Endothelial cell of umbilical vein (primary cell): ENCODE measurements at regions not wholly inside any gene's neighbourhood (a gene's known extent, or its start where the extent isn't known, plus 50 kb on each side); places are given as distances from the start of the nearest gene placed in this dataset.

ENCODE experiments used
- EZH2 ChIP-seq: IDR thresholded peaks from 2 replicates; pipeline ENCODE4 v1.6.1; 2012; ENCODE audit warnings: borderline replicate concordance, low read depth, mild to moderate bottlenecking, moderate library complexity, low read length, inconsistent platforms; ENCODE audit not compliant: severe bottlenecking
- FOS ChIP-seq: IDR thresholded peaks from 2 replicates; pipeline ENCODE4 v1.6.1; 2011; ENCODE audit warnings: mild to moderate bottlenecking, low read length, moderate library complexity, borderline replicate concordance; ENCODE audit not compliant: insufficient read depth
- JUN ChIP-seq: IDR thresholded peaks from 2 replicates; pipeline ENCODE4 v1.6.1; 2011; ENCODE audit warnings: borderline replicate concordance, low read depth; ENCODE audit not compliant: insufficient read length, insufficient read depth
- MYC ChIP-seq: IDR thresholded peaks from one replicate; pipeline ENCODE4 v1.6.1; 2011; ENCODE audit warnings: mild to moderate bottlenecking, low read depth, low read length
- POLR2A ChIP-seq: IDR thresholded peaks from 2 replicates; pipeline ENCODE4 v1.6.1; 2012; ENCODE audit warnings: low read depth, mild to moderate bottlenecking, control low read depth, low read length
- POLR2AphosphoS5 ChIP-seq: IDR thresholded peaks from 2 replicates; pipeline ENCODE4 v1.6.1; 2012; ENCODE audit warnings: low read depth, mild to moderate bottlenecking, control low read depth, low read length, moderate library complexity; ENCODE audit not compliant: insufficient read depth
- TF ChIP-seq, protein P1 (sequence below), 2 donors: IDR thresholded peaks; 1 replicate in 1 of 2; 2 replicates in 1 of 2; pipeline ENCODE4 v1.5.1; 2011; ENCODE audit warnings: low read length in 2 of 2, mild to moderate bottlenecking in 2 of 2, moderate library complexity in 2 of 2, control low read depth in 1 of 2, inconsistent platforms in 1 of 2, low read depth in 1 of 2; ENCODE audit not compliant: insufficient read depth in 1 of 2; ENCODE audit errors: extremely low read depth in 1 of 2
- TF ChIP-seq, protein P2 (sequence below): IDR thresholded peaks from 2 replicates; pipeline ENCODE4 v1.6.1; 2011; ENCODE audit not compliant: insufficient read depth, insufficient read length

DNA sequence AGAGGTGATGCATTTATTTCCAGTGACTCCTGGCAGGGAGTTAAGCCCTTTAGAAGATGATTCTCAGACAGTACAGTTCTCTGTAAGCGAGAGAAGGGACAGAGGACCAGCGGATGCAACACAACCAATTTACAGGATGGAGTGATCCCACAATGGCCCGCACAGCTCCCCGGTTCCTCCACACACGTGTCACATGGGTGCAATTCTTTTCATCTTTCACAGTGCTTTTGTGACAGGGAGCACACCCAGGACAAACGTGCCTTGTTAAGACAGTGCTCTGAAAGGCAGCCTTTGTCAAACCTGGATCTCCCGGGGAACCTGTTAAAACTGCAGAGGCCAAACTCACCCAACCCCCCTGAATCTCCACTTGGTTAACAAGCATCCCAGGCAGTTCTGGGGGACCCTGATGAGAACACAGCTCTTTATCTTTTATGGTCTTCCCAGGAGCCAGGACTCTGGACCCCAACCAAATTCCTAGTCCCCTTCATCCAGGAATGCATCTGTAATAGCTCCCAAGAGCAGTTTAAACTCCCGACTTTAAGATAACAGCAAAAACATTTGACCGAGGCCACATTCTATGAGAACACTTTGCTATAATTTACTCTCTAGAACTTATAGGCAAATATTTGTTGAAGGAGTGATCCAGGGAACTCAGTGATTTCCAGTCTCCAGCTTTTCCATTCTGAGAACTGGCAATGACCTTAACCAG, 134.9 kb upstream of the CDH5 start:
- TF ChIP-seq, protein P1, sequence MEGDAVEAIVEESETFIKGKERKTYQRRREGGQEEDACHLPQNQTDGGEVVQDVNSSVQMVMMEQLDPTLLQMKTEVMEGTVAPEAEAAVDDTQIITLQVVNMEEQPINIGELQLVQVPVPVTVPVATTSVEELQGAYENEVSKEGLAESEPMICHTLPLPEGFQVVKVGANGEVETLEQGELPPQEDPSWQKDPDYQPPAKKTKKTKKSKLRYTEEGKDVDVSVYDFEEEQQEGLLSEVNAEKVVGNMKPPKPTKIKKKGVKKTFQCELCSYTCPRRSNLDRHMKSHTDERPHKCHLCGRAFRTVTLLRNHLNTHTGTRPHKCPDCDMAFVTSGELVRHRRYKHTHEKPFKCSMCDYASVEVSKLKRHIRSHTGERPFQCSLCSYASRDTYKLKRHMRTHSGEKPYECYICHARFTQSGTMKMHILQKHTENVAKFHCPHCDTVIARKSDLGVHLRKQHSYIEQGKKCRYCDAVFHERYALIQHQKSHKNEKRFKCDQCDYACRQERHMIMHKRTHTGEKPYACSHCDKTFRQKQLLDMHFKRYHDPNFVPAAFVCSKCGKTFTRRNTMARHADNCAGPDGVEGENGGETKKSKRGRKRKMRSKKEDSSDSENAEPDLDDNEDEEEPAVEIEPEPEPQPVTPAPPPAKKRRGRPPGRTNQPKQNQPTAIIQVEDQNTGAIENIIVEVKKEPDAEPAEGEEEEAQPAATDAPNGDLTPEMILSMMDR (IDR thresholded peaks at IDR 0.05; ENCODE audit: extremely low read depth in 1 of 2, insufficient read depth in 1 of 2, low read depth in 1 of 2, low read length in 2 of 2), result no peak
- no peak for TF ChIP-seq POLR2AphosphoS5
- no peak for TF ChIP-seq POLR2A
- TF ChIP-seq, protein P2, sequence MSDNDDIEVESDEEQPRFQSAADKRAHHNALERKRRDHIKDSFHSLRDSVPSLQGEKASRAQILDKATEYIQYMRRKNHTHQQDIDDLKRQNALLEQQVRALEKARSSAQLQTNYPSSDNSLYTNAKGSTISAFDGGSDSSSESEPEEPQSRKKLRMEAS, result no peak
- TF ChIP-seq MYC, result no peak
- TF ChIP-seq EZH2, result no peak
- TF ChIP-seq FOS, result no peak
- TF ChIP-seq JUN, result no peak
